WTC11 (cell line): ENCODE measurements at regions not wholly inside any gene's neighbourhood (a gene's known extent, or its start where the extent isn't known, plus 50 kb on each side); places are given as distances from the start of the nearest gene placed in this dataset.

Experiments used
- ATAC-seq: fragments of 200-7000 bp; cut with Tn5 transposase; 2 replicates; pipeline ENCODE4 v1.10.0; 2021; ENCODE audit warnings: mild to moderate bottlenecking, moderate library complexity
- CTCF ChIA-PET: fragments of 300-600 bp; sonication (Branson Sonifier 250); formaldehyde crosslinking; loops from one replicate; lab custom pipeline; 2021; ENCODE audit warnings: antibody characterized with exemption; lab: Charles Lee
- POLR2A ChIA-PET: fragments of 350-600 bp; sonication (Branson Sonifier 250); formaldehyde crosslinking; loops from one replicate; lab custom pipeline; 2021; ENCODE audit warnings: antibody characterized with exemption; lab: Charles Lee
- DNase-seq: peaks from one replicate; pipeline ENCODE4 v3.0.0; 2021; ENCODE audit warnings: low spot score
- H3K27ac Mint-ChIP-seq: 2 replicates; pipeline ENCODE4 v1.8.0; 2021; ENCODE audit warnings: mixed read lengths
- H3K27me3 Mint-ChIP-seq: 2 replicates; pipeline ENCODE4 v1.8.0; 2021; ENCODE audit warnings: low read depth, mild to moderate bottlenecking, moderate library complexity, mixed read lengths
- H3K36me3 Mint-ChIP-seq: 2 replicates; pipeline ENCODE4 v1.8.0; 2021; ENCODE audit warnings: mixed read lengths
- H3K4me1 Mint-ChIP-seq: 2 replicates; pipeline ENCODE4 v1.8.0; 2022; ENCODE audit warnings: mixed read lengths
- H3K4me3 Mint-ChIP-seq: 2 replicates; pipeline ENCODE4 v1.8.0; 2021; ENCODE audit warnings: mild to moderate bottlenecking, moderate library complexity, mixed read lengths
- H3K9me3 Mint-ChIP-seq: 2 replicates; pipeline ENCODE4 v1.8.0; 2021; ENCODE audit warnings: mixed read lengths
- NR2C2 ChIP-seq: sonication (generic); formaldehyde crosslinking; IDR thresholded peaks from 2 replicates; pipeline ENCODE4 v1.8.0; 2022; ENCODE audit warnings: mild to moderate bottlenecking, missing genetic modification reagents
- RORB ChIP-seq: fragments of 250-450 bp; sonication (Bioruptor Pico); IDR thresholded peaks from 2 replicates; pipeline ENCODE4 v1.9.0; 2021; ENCODE audit warnings: mild to moderate bottlenecking
- SMAD3 ChIP-seq: sonication (generic); formaldehyde crosslinking; IDR thresholded peaks from 2 replicates; pipeline ENCODE4 v1.8.0; 2022; ENCODE audit warnings: missing genetic modification reagents, mild to moderate bottlenecking, borderline replicate concordance
- ZNF138 ChIP-seq: sonication (generic); formaldehyde crosslinking; conservative IDR thresholded peaks from 2 replicates; pipeline ENCODE4 v1.8.1; 2022; ENCODE audit warnings: mild to moderate bottlenecking, moderate library complexity, missing genetic modification reagents
- ZNF671 ChIP-seq: fragments of 250-450 bp; sonication (Bioruptor Pico); IDR thresholded peaks from 2 replicates; pipeline ENCODE4 v1.8.0; 2021; ENCODE audit warnings: mild to moderate bottlenecking
- TF ChIP-seq, protein P1 (sequence below): sonication (generic); formaldehyde crosslinking; conservative IDR thresholded peaks from 2 replicates; pipeline ENCODE4 v1.8.1; 2023; ENCODE audit warnings: mild to moderate bottlenecking, low read depth, missing genetic modification reagents, moderate library complexity
- TF ChIP-seq, protein P2 (sequence below): sonication (generic); formaldehyde crosslinking; IDR thresholded peaks from 2 replicates; pipeline ENCODE4 v1.8.0; 2022; ENCODE audit warnings: mild to moderate bottlenecking, missing genetic modification reagents
- TF ChIP-seq, protein P3 (sequence below): sonication (generic); formaldehyde crosslinking; IDR thresholded peaks from 2 replicates; pipeline ENCODE4 v1.8.0; 2023; ENCODE audit warnings: mild to moderate bottlenecking, missing genetic modification reagents
- TF ChIP-seq, protein P4 (sequence below): sonication (generic); formaldehyde crosslinking; IDR thresholded peaks from 2 replicates; pipeline ENCODE4 v1.8.1; 2023; ENCODE audit warnings: mild to moderate bottlenecking, missing genetic modification reagents, moderate library complexity
- TF ChIP-seq, protein P5 (sequence below): sonication (generic); formaldehyde crosslinking; IDR thresholded peaks from 2 replicates; pipeline ENCODE4 v1.8.1; 2023; ENCODE audit warnings: mild to moderate bottlenecking, missing genetic modification reagents, borderline replicate concordance
- TF ChIP-seq, protein P6 (sequence below): fragments of 200-600 bp; IDR thresholded peaks from 2 replicates; pipeline ENCODE4 v1.8.0; 2022; ENCODE audit warnings: antibody characterized with exemption
- TF ChIP-seq, protein P7 (sequence below): sonication (generic); formaldehyde crosslinking; IDR thresholded peaks from 2 replicates; pipeline ENCODE4 v1.8.0; 2022; ENCODE audit warnings: mild to moderate bottlenecking, missing genetic modification reagents
- TF ChIP-seq, protein P8 (sequence below): sonication (generic); formaldehyde crosslinking; IDR thresholded peaks from 2 replicates; pipeline ENCODE4 v1.8.1; 2023; ENCODE audit warnings: mild to moderate bottlenecking, missing genetic modification reagents, moderate library complexity

DNA sequence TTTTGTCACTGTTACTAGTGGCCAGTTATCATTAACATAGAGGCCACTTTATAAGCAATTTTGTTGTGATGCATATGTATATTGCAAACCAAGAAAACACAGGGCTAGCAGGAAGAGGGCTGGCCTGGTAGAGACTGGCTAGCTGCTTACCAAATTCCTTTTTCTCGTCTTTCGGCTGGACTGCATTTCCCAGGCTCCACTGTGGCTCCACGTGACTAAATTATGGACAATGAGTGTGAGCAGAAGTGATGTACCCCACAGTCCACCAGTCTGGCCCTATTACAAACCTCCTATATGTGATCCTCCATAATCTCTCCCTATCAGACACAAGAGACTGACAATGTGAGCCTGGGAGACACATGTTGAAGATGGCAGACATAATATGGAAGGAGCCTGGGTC lies 257.0 kb downstream of the MFSD1 start:
- no peak overlapping the region for H3K27ac Mint-ChIP-seq
- ChIA-PET CTCF (no interaction called here), POLR2A (interaction anchor here (0.8 kb wide), 1 partner anchor 115 kb away, joined by 3 read pairs; no protein-coding TSS in a partner anchor)
- no peaks in the 10 kb centered on the region for H3K36me3 Mint-ChIP-seq
- no peaks in the 10 kb centered on the region for H3K27me3 Mint-ChIP-seq
- no peak for DNase-seq
- H3K9me3 Mint-ChIP-seq: no peaks in the 10 kb centered on the region
- no peak for ATAC-seq
- H3K4me3 Mint-ChIP-seq: no peak overlapping the region
- TF ChIP-seq, protein P1, sequence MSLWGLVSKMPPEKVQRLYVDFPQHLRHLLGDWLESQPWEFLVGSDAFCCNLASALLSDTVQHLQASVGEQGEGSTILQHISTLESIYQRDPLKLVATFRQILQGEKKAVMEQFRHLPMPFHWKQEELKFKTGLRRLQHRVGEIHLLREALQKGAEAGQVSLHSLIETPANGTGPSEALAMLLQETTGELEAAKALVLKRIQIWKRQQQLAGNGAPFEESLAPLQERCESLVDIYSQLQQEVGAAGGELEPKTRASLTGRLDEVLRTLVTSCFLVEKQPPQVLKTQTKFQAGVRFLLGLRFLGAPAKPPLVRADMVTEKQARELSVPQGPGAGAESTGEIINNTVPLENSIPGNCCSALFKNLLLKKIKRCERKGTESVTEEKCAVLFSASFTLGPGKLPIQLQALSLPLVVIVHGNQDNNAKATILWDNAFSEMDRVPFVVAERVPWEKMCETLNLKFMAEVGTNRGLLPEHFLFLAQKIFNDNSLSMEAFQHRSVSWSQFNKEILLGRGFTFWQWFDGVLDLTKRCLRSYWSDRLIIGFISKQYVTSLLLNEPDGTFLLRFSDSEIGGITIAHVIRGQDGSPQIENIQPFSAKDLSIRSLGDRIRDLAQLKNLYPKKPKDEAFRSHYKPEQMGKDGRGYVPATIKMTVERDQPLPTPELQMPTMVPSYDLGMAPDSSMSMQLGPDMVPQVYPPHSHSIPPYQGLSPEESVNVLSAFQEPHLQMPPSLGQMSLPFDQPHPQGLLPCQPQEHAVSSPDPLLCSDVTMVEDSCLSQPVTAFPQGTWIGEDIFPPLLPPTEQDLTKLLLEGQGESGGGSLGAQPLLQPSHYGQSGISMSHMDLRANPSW (CRISPR knock-in tag): no peak
- TF ChIP-seq, protein P2, sequence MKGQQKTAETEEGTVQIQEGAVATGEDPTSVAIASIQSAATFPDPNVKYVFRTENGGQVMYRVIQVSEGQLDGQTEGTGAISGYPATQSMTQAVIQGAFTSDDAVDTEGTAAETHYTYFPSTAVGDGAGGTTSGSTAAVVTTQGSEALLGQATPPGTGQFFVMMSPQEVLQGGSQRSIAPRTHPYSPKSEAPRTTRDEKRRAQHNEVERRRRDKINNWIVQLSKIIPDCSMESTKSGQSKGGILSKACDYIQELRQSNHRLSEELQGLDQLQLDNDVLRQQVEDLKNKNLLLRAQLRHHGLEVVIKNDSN (CRISPR knock-in tag): peak; percentile 76
- no peak for TF ChIP-seq SMAD3 (CRISPR knock-in tag)
- TF ChIP-seq, protein P3, sequence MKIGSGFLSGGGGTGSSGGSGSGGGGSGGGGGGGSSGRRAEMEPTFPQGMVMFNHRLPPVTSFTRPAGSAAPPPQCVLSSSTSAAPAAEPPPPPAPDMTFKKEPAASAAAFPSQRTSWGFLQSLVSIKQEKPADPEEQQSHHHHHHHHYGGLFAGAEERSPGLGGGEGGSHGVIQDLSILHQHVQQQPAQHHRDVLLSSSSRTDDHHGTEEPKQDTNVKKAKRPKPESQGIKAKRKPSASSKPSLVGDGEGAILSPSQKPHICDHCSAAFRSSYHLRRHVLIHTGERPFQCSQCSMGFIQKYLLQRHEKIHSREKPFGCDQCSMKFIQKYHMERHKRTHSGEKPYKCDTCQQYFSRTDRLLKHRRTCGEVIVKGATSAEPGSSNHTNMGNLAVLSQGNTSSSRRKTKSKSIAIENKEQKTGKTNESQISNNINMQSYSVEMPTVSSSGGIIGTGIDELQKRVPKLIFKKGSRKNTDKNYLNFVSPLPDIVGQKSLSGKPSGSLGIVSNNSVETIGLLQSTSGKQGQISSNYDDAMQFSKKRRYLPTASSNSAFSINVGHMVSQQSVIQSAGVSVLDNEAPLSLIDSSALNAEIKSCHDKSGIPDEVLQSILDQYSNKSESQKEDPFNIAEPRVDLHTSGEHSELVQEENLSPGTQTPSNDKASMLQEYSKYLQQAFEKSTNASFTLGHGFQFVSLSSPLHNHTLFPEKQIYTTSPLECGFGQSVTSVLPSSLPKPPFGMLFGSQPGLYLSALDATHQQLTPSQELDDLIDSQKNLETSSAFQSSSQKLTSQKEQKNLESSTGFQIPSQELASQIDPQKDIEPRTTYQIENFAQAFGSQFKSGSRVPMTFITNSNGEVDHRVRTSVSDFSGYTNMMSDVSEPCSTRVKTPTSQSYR (CRISPR knock-in tag): no peak
- TF ChIP-seq, protein P4, sequence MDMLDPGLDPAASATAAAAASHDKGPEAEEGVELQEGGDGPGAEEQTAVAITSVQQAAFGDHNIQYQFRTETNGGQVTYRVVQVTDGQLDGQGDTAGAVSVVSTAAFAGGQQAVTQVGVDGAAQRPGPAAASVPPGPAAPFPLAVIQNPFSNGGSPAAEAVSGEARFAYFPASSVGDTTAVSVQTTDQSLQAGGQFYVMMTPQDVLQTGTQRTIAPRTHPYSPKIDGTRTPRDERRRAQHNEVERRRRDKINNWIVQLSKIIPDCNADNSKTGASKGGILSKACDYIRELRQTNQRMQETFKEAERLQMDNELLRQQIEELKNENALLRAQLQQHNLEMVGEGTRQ (CRISPR knock-in tag): peak; percentile 66
- peaks cover 15% of the 10 kb centered on the region for H3K4me1 Mint-ChIP-seq

DNA sequence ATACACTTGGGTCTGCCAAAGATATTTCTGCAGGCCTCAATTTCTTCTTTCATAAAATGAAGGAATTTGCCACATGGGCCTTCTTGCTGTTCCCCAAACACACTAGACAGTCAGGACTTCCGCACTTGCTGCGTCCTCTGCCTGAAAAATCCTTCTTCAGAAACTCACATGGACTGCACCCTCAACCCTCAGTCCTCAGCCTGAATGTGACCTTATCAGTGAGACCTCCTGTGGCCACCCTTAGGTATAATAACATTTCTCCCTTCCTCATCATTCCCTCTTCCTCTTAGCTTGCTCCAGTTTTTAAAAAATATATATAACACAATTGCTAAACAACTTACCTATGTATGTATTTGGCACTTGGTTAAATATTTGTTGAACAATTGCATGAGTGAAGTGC lies 257.5 kb downstream of the MFSD1 start:
- Mint-ChIP-seq H3K27ac (no peak overlapping the region), H3K36me3 (no peaks in the 10 kb centered on the region), H3K4me1 (peaks cover 15% of the 10 kb centered on the region), H3K4me3 (no peak overlapping the region), H3K9me3 (no peaks in the 10 kb centered on the region), H3K27me3 (no peaks in the 10 kb centered on the region)
- no peak for DNase-seq
- CTCF ChIA-PET: no interaction called here
- TF ChIP-seq, protein P5, sequence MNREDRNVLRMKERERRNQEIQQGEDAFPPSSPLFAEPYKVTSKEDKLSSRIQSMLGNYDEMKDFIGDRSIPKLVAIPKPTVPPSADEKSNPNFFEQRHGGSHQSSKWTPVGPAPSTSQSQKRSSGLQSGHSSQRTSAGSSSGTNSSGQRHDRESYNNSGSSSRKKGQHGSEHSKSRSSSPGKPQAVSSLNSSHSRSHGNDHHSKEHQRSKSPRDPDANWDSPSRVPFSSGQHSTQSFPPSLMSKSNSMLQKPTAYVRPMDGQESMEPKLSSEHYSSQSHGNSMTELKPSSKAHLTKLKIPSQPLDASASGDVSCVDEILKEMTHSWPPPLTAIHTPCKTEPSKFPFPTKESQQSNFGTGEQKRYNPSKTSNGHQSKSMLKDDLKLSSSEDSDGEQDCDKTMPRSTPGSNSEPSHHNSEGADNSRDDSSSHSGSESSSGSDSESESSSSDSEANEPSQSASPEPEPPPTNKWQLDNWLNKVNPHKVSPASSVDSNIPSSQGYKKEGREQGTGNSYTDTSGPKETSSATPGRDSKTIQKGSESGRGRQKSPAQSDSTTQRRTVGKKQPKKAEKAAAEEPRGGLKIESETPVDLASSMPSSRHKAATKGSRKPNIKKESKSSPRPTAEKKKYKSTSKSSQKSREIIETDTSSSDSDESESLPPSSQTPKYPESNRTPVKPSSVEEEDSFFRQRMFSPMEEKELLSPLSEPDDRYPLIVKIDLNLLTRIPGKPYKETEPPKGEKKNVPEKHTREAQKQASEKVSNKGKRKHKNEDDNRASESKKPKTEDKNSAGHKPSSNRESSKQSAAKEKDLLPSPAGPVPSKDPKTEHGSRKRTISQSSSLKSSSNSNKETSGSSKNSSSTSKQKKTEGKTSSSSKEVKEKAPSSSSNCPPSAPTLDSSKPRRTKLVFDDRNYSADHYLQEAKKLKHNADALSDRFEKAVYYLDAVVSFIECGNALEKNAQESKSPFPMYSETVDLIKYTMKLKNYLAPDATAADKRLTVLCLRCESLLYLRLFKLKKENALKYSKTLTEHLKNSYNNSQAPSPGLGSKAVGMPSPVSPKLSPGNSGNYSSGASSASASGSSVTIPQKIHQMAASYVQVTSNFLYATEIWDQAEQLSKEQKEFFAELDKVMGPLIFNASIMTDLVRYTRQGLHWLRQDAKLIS (CRISPR knock-in tag): no peak
- ATAC-seq: peak; percentile 56
- POLR2A ChIA-PET: interaction anchor here (1.0 kb wide), 1 partner anchor 9 kb away, joined by 4 read pairs; no protein-coding TSS in a partner anchor

DNA sequence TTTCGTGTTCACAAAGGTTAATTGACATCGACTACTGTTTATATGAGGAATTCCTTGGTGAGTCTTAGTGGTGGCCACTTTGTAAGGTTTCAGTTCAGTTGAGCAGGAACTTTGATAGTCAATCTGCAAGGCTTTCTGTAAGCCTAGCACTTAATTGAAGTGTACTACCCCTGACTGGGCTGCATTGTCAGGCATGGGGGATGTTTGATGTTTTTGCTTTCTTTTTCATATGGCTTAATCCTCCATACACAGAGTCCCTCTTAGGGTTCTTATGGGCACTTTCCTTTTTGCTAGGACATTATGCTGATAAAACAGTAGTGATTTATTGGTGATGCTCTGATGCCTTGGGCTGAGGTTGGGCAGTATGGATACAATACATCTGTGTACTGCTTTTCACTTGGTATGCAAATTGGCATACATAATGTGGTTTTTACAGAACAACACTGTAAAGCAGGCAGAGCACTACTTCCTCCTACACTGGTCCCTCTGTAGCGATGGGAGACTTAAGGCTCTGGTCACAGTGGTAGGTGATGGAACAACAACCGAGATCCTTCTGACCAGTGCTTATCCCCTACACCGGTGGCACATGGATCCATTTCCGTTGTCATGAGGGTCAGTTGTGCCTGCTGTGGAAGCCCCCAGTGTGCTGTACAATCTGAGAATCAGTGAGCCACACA lies 261.0 kb downstream of the MFSD1 start:
- ChIA-PET CTCF (no interaction called here), POLR2A (no interaction called here)
- Mint-ChIP-seq H3K4me3 (no peak overlapping the region), H3K27me3 (no peaks in the 10 kb centered on the region), H3K9me3 (no peaks in the 10 kb centered on the region; the same call in 1 of the 2 replicates), H3K4me1 (peaks cover 31% of the 10 kb centered on the region), H3K27ac (no peak overlapping the region), H3K36me3 (no peaks in the 10 kb centered on the region)
- no peak for DNase-seq
- ATAC-seq: peak; percentile 76
- TF ChIP-seq, protein P2 (CRISPR knock-in tag): no peak
- TF ChIP-seq ZNF671 (CRISPR knock-in tag) (no peak), RORB (CRISPR knock-in tag) (no peak), ZNF138 (no peak), NR2C2 (CRISPR knock-in tag) (no peak)
- TF ChIP-seq, protein P6, sequence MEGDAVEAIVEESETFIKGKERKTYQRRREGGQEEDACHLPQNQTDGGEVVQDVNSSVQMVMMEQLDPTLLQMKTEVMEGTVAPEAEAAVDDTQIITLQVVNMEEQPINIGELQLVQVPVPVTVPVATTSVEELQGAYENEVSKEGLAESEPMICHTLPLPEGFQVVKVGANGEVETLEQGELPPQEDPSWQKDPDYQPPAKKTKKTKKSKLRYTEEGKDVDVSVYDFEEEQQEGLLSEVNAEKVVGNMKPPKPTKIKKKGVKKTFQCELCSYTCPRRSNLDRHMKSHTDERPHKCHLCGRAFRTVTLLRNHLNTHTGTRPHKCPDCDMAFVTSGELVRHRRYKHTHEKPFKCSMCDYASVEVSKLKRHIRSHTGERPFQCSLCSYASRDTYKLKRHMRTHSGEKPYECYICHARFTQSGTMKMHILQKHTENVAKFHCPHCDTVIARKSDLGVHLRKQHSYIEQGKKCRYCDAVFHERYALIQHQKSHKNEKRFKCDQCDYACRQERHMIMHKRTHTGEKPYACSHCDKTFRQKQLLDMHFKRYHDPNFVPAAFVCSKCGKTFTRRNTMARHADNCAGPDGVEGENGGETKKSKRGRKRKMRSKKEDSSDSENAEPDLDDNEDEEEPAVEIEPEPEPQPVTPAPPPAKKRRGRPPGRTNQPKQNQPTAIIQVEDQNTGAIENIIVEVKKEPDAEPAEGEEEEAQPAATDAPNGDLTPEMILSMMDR: no peak
- TF ChIP-seq, protein P7, sequence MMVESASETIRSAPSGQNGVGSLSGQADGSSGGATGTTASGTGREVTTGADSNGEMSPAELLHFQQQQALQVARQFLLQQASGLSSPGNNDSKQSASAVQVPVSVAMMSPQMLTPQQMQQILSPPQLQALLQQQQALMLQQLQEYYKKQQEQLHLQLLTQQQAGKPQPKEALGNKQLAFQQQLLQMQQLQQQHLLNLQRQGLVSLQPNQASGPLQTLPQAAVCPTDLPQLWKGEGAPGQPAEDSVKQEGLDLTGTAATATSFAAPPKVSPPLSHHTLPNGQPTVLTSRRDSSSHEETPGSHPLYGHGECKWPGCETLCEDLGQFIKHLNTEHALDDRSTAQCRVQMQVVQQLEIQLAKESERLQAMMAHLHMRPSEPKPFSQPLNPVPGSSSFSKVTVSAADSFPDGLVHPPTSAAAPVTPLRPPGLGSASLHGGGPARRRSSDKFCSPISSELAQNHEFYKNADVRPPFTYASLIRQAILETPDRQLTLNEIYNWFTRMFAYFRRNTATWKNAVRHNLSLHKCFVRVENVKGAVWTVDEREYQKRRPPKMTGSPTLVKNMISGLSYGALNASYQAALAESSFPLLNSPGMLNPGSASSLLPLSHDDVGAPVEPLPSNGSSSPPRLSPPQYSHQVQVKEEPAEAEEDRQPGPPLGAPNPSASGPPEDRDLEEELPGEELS (CRISPR knock-in tag): no peak
- TF ChIP-seq, protein P8, sequence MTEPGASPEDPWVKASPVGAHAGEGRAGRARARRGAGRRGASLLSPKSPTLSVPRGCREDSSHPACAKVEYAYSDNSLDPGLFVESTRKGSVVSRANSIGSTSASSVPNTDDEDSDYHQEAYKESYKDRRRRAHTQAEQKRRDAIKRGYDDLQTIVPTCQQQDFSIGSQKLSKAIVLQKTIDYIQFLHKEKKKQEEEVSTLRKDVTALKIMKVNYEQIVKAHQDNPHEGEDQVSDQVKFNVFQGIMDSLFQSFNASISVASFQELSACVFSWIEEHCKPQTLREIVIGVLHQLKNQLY (CRISPR knock-in tag): no peak
